H1 (cell line): ENCODE measurements at regions not wholly inside any gene's neighbourhood (a gene's known extent, or its start where the extent isn't known, plus 50 kb on each side); places are given as distances from the start of the nearest gene placed in this dataset.

Experiments used
- BACH1 ChIP-seq: IDR thresholded peaks from 2 replicates; pipeline ENCODE4 v1.6.1; 2012; ENCODE audit warnings: low read length, improper control_type of control experiment
- CEBPB ChIP-seq: IDR thresholded peaks from 2 replicates; pipeline ENCODE4 v1.6.1; 2012; ENCODE audit warnings: low read depth, low read length
- FOSL1 ChIP-seq: IDR thresholded peaks from 2 replicates; pipeline ENCODE4 v1.6.1; 2011; ENCODE audit warnings: mild to moderate bottlenecking, low read depth, low read length, moderate library complexity; ENCODE audit not compliant: insufficient read depth
- MAFK ChIP-seq: IDR thresholded peaks from 2 replicates; pipeline ENCODE4 v1.6.1; 2012; ENCODE audit warnings: low read depth, mild to moderate bottlenecking, improper control_type of control experiment, low read length
- SP2 ChIP-seq: IDR thresholded peaks from 2 replicates; pipeline ENCODE4 v1.6.1; 2012; ENCODE audit warnings: mild to moderate bottlenecking, low read length, inconsistent platforms
- TF ChIP-seq, protein P1 (sequence below): IDR thresholded peaks from 2 replicates; pipeline ENCODE4 v1.6.1; 2012; ENCODE audit warnings: low read length, inconsistent platforms

DNA sequence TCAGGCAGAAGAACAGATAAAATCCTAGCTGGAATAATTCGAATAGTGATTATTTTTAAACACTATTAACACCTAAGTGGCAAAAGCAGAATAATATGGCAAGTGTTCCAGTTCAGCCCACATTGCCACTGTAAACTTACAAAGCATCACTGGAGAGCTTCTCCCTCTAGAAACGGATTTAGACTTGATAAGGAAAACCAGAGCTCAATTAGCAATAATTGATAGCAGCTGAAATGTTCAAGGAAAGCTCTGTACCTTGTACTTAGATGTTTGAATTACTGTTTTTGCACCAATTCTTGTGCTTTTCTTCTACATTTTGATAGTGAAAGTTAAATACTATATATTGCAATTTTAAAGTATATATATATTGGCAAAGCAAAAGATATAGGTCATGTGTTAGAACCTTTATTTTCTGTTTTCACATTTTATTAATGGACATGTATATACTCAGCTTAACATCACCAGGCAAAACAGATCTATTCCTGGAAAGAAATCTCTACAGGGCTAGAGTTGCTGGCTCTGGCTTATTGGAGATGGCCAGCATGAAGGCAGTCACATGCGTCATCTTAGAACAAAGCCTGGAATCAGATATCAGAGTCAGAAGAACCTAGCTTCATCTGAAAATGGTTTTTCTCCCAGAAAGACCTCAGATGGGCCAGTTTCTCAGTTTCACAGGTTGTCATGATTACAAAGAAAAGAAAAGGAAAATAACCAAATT is 149.1 kb upstream of the CTAGE1 start (continued):
- no peak for TF ChIP-seq SP2
- TF ChIP-seq MAFK = no peak
- TF ChIP-seq BACH1 = no peak
- TF ChIP-seq CEBPB = no peak
- TF ChIP-seq, protein P1, sequence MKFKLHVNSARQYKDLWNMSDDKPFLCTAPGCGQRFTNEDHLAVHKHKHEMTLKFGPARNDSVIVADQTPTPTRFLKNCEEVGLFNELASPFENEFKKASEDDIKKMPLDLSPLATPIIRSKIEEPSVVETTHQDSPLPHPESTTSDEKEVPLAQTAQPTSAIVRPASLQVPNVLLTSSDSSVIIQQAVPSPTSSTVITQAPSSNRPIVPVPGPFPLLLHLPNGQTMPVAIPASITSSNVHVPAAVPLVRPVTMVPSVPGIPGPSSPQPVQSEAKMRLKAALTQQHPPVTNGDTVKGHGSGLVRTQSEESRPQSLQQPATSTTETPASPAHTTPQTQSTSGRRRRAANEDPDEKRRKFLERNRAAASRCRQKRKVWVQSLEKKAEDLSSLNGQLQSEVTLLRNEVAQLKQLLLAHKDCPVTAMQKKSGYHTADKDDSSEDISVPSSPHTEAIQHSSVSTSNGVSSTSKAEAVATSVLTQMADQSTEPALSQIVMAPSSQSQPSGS = no peak
- no peak for TF ChIP-seq FOSL1
